ENCODE measurements at regions not wholly inside any gene's neighbourhood (a gene's known extent, or its start where the extent isn't known, plus 50 kb on each side); places are given as distances from the start of the nearest gene placed in this dataset.
A peak's percentile ranks its signal among the peaks of the same experiment; 100 is the strongest.

- no peak for TF ChIP-seq COPS2 (conservative IDR thresholded peaks at IDR 0.05)
Observed at GRCh38 chr20:3314391-3314790, 75.4 kb upstream of the SLC4A11 start (continued).

- Histone ChIP-seq H3K4me2 (ENCODE audit: insufficient read depth, low read length) (no peak overlapping the region), H3K27me3 (ENCODE audit: control insufficient read depth in 2 of 2, insufficient read depth in 2 of 2, low read length in 2 of 2) (no peaks in the 10 kb centered on the region), H3K36me3 (ENCODE audit: control insufficient read depth, insufficient read depth, low read length) (peaks cover 3% of the 10 kb centered on the region; the same call in 1 of the 3 replicates), H3K9me3 (replicated peaks; ENCODE audit: control insufficient read depth, insufficient read depth, low read depth, low read length) (no peaks in the 10 kb centered on the region), H3K79me2 (ENCODE audit: control insufficient read depth, insufficient read depth, low read length) (no peaks in the 10 kb centered on the region), H4K20me1 (replicated peaks; ENCODE audit: control insufficient read depth, insufficient read depth, low read length) (no peaks in the 10 kb centered on the region), H3K4me1 (replicated peaks in 1 of 2; ENCODE audit: control insufficient read depth in 2 of 2, insufficient read depth in 2 of 2, low read length in 2 of 2) (peaks cover 0 to 5% of the 10 kb centered on the region in 2 experiments; a peak in 3 of 5 replicates), H2AFZ (ENCODE audit: low read depth, low read length) (no peak overlapping the region), H3K27ac (ENCODE audit: extremely low read depth, low read depth, low read length) (no peak overlapping the region), H3K4me3 (no peak overlapping the region), H3K9ac (ENCODE audit: insufficient read depth in 1 of 2, low read depth in 2 of 2, low read length in 2 of 2) (no peak overlapping the region), H3K9me1 (ENCODE audit: control insufficient read depth, insufficient read depth, low read length) (no peaks in the 10 kb centered on the region)
- FAIRE-seq (no peak), ATAC-seq (peak; percentile 40; the same call in 2 of the 3 replicates), DNase-seq (ENCODE audit: extremely low read depth in 1 of 4, low spot score in 3 of 4) (no peak)
- TF ChIP-seq PKNOX1 (IDR thresholded peaks at IDR 0.05) (no peak), CAMTA2 (CRISPR knock-in tag; conservative IDR thresholded peaks at IDR 0.05) (no peak), SRF (CRISPR knock-in tag; IDR thresholded peaks at IDR 0.05) (no peak), RBFOX2 (IDR thresholded peaks at IDR 0.05; ENCODE audit: low read depth, low read length) (no peak), FOXJ3 (CRISPR knock-in tag; IDR thresholded peaks at IDR 0.05) (no peak), SNIP1 (IDR thresholded peaks at IDR 0.05; ENCODE audit: low read depth) (no peak)
- ChIA-PET CTCF (ENCODE audit: low intra/inter-chr PET ratio) (interaction anchor here (0.5 kb wide), 1 partner anchor 260 kb away, joined by 4 read pairs; no protein-coding TSS in a partner anchor), POLR2A (interaction anchor here (0.7 kb wide), 1 partner anchor 19 kb away, joined by 3 read pairs; no protein-coding TSS in a partner anchor)
- in situ Hi-C loops (cut with MboI) = no loop called here
- 46% methylated on average over 2 of the region's 2 CpGs for WGBS (ENCODE audit: insufficient coverage, low coverage, missing lambda C conversion rate)
- no TSS peak for BruUV-seq (replicated peaks)
- intact Hi-C loops (cut with micrococcal nuclease) = no loop called here
Observed at GRCh38 chr20:3313683-3314065, 74.7 kb upstream of the SLC4A11 start.
